Central memory CD4-positive, alpha-beta T cell (primary cell): ENCODE measurements at regions not wholly inside any gene's neighbourhood (a gene's known extent, or its start where the extent isn't known, plus 50 kb on each side); places are given as distances from the start of the nearest gene placed in this dataset.

Experiments used
- DNase-seq: peaks from one replicate; pipeline ENCODE4 v3.0.0; 2022

- DNase-seq: no peak
Measured at GRCh38 chr6:170131351-170131750, 159.5 kb downstream of the DLL1 start.

- no peak for DNase-seq
Measured at GRCh38 chr6:170130771-170131241, 160.1 kb downstream of the DLL1 start.

- DNase-seq: no peak
Measured at GRCh38 chr6:170130201-170130621, 160.7 kb downstream of the DLL1 start.

- no peak for DNase-seq
Measured at GRCh38 chr6:170129691-170130171, 161.1 kb downstream of the DLL1 start.

GRCh38 chr6:170128811-170129681 is 161.8 kb downstream of the DLL1 start:
- no peak for DNase-seq

GRCh38 chr6:170128346-170128745 is 162.5 kb downstream of the DLL1 start:
- no peak for DNase-seq

- DNase-seq: no peak
Measured at GRCh38 chr6:170127151-170127550, 163.7 kb downstream of the DLL1 start.

GRCh38 chr6:170125456-170126300 is 165.2 kb downstream of the DLL1 start:
- DNase-seq: no peak

- DNase-seq: no peak
Measured at GRCh38 chr6:170124836-170125235, 166.0 kb downstream of the DLL1 start.

GRCh38 chr6:170124150-170124549 is 166.7 kb downstream of the DLL1 start:
- DNase-seq: no peak

GRCh38 chr6:170122651-170123050 is 168.2 kb downstream of the DLL1 start:
- DNase-seq: no peak

GRCh38 chr6:170117111-170117972 is 173.5 kb downstream of the DLL1 start:
- DNase-seq: no peak

GRCh38 chr6:170116636-170117035 is 174.2 kb downstream of the DLL1 start:
- no peak for DNase-seq

GRCh38 chr6:170114956-170115855 is 175.7 kb downstream of the DLL1 start:
- DNase-seq: no peak

GRCh38 chr6:170114187-170114945 is 176.5 kb downstream of the DLL1 start:
- no peak for DNase-seq

GRCh38 chr6:170113141-170113540 is 177.7 kb downstream of the DLL1 start:
- DNase-seq: no peak

- no peak for DNase-seq
Measured at GRCh38 chr6:170112583-170112860, 178.4 kb downstream of the DLL1 start.

- no peak for DNase-seq
Measured at GRCh38 chr6:170111816-170112582, 178.9 kb downstream of the DLL1 start.

GRCh38 chr6:170111141-170111664 is 179.7 kb downstream of the DLL1 start:
- DNase-seq: no peak
